SK-N-SH treated with all-trans-retinoic acid at 6 μM for 48 hours (cell line): ENCODE measurements at regions not wholly inside any gene's neighbourhood (a gene's known extent, or its start where the extent isn't known, plus 50 kb on each side); places are given as distances from the start of the nearest gene placed in this dataset.

Experiments used
- ATAC-seq: fragments of 200-7000 bp; cut with Tn5 transposase; 3 replicates; pipeline ENCODE4 v1.9.1; 2020; ENCODE audit warnings: mild to moderate bottlenecking, moderate library complexity
- ARNTL ChIP-seq: fragments of 450-650 bp; formaldehyde crosslinking; IDR thresholded peaks from 2 replicates; pipeline ENCODE4 v1.5.0; 2020; ENCODE audit warnings: low read depth, mild to moderate bottlenecking, moderate library complexity, borderline replicate concordance
- BACH2 ChIP-seq: fragments of 250-450 bp; sonication (Bioruptor Pico); IDR thresholded peaks from 2 replicates; pipeline ENCODE4 v1.9.0; 2021; ENCODE audit warnings: mild to moderate bottlenecking, borderline replicate concordance
- CSDC2 ChIP-seq: fragments of 250-450 bp; sonication (Bioruptor Pico); IDR thresholded peaks from 2 replicates; pipeline ENCODE4 v1.5.0; 2020; ENCODE audit warnings: mild to moderate bottlenecking, moderate library complexity
- ESRRG ChIP-seq: fragments of 250-450 bp; sonication (Bioruptor Pico); IDR thresholded peaks from 2 replicates; pipeline ENCODE4 v1.6.1; 2021; ENCODE audit warnings: mild to moderate bottlenecking
- GLIS3 ChIP-seq: fragments of 250-450 bp; sonication (Bioruptor Pico); IDR thresholded peaks from 2 replicates; pipeline ENCODE4 v1.5.0; 2020; ENCODE audit warnings: mild to moderate bottlenecking, moderate library complexity
- ISL1 ChIP-seq: fragments of 250-450 bp; sonication (Bioruptor Pico); IDR thresholded peaks from 2 replicates; pipeline ENCODE4 v2.1.2; 2022; ENCODE audit warnings: mild to moderate bottlenecking, moderate library complexity
- OSR1 ChIP-seq: fragments of 250-450 bp; sonication (Bioruptor Pico); IDR thresholded peaks from 2 replicates; pipeline ENCODE4 v1.8.0; 2022; ENCODE audit warnings: moderate library complexity, mild to moderate bottlenecking, inconsistent platforms
- PPARA ChIP-seq: fragments of 250-450 bp; sonication (Bioruptor Pico); IDR thresholded peaks from 2 replicates; pipeline ENCODE4 v1.5.0; 2020; ENCODE audit warnings: mild to moderate bottlenecking, borderline replicate concordance
- RARB ChIP-seq: fragments of 250-450 bp; sonication (Bioruptor Pico); IDR thresholded peaks from 2 replicates; pipeline ENCODE4 v1.8.0; 2021; ENCODE audit warnings: mild to moderate bottlenecking, moderate library complexity
- SNAI2 ChIP-seq: fragments of 250-450 bp; sonication (Bioruptor Pico); IDR thresholded peaks from 2 replicates; pipeline ENCODE4 v1.5.0; 2020; ENCODE audit warnings: mild to moderate bottlenecking, moderate library complexity
- TCF4 ChIP-seq: fragments of 250-450 bp; sonication (Bioruptor Pico); IDR thresholded peaks from 2 replicates; pipeline ENCODE4 v1.8.0; 2021; ENCODE audit warnings: mild to moderate bottlenecking, moderate library complexity, borderline replicate concordance
- TOX ChIP-seq: fragments of 250-450 bp; sonication (Bioruptor Pico); IDR thresholded peaks from 2 replicates; pipeline ENCODE4 v1.8.0; 2021; ENCODE audit warnings: mild to moderate bottlenecking, moderate library complexity, borderline replicate concordance
- ZC3H10 ChIP-seq: fragments of 250-450 bp; sonication (Bioruptor Pico); IDR thresholded peaks from 2 replicates; pipeline ENCODE4 v1.5.1; 2021; ENCODE audit warnings: mild to moderate bottlenecking, moderate library complexity
- ZFP3 ChIP-seq: fragments of 250-450 bp; sonication (Bioruptor Pico); IDR thresholded peaks from 2 replicates; pipeline ENCODE4 v1.5.0; 2020; ENCODE audit warnings: mild to moderate bottlenecking, moderate library complexity
- ZFP30 ChIP-seq: fragments of 450-650 bp; formaldehyde crosslinking; IDR thresholded peaks from 2 replicates; pipeline ENCODE4 v1.5.0; 2022; ENCODE audit warnings: mild to moderate bottlenecking, moderate library complexity
- ZNF565 ChIP-seq: fragments of 450-650 bp; formaldehyde crosslinking; conservative IDR thresholded peaks from 2 replicates; pipeline ENCODE4 v1.5.0; 2020; ENCODE audit warnings: low read depth, mild to moderate bottlenecking, moderate library complexity
- ZNF70 ChIP-seq: fragments of 450-650 bp; formaldehyde crosslinking; IDR thresholded peaks from 2 replicates; pipeline ENCODE4 v1.5.0; 2020; ENCODE audit warnings: mild to moderate bottlenecking, moderate library complexity
- ZNF8 ChIP-seq: fragments of 450-650 bp; formaldehyde crosslinking; IDR thresholded peaks from 2 replicates; pipeline ENCODE4 v1.5.0; 2020; ENCODE audit warnings: mild to moderate bottlenecking, moderate library complexity
- TF ChIP-seq, protein P1 (sequence below): fragments of 250-450 bp; sonication (Bioruptor Pico); IDR thresholded peaks from 2 replicates; pipeline ENCODE4 v1.8.0; 2021; ENCODE audit warnings: low read depth, mild to moderate bottlenecking, moderate library complexity, borderline replicate concordance
- TF ChIP-seq, protein P2 (sequence below): fragments of 250-450 bp; sonication (Bioruptor Pico); IDR thresholded peaks from 2 replicates; pipeline ENCODE4 v1.5.1; 2020; ENCODE audit warnings: low read depth, mild to moderate bottlenecking, moderate library complexity
- TF ChIP-seq, protein P3 (sequence below): fragments of 250-450 bp; sonication (Bioruptor Pico); IDR thresholded peaks from 2 replicates; pipeline ENCODE4 v1.5.0; 2020; ENCODE audit warnings: mild to moderate bottlenecking, moderate library complexity
- TF ChIP-seq, protein P4 (sequence below): fragments of 250-450 bp; sonication (Bioruptor Pico); IDR thresholded peaks from 2 replicates; pipeline ENCODE4 v1.8.0; 2020; ENCODE audit warnings: mild to moderate bottlenecking, moderate library complexity, borderline replicate concordance
- TF ChIP-seq, protein P5 (sequence below): fragments of 250-450 bp; sonication (Bioruptor Pico); IDR thresholded peaks from 2 replicates; pipeline ENCODE4 v1.5.1; 2021; ENCODE audit warnings: mild to moderate bottlenecking, moderate library complexity

DNA sequence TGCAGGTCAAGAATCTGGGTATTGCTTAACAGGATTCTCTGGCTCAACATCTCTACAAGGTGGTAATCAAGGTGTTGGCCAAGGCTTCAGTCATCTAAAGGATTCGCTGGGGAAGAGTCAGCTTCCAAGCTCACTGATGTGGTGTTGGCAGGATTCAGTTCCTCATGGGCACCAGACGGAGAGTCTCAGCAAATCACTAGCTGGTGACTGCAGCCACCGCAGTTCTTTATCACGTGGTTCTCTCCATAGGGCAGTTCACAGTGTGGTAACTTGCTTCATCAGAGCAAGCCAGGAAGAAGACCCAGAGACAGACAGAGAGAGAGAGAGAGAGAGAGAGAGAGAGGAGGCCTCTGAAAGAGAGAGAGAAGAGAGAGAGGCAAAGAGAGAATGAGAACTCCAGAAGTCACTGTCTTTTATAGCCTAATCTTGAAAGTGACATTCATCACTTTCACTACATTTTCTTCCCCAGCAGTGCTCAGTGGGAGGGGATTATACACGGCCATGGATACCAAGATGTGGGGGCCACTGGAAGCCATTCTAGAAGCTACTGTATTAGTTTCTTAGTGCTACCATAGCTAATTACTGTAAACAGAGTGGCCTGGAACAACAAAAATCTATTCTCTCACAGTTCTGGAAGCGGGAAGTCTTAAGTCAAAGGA is 109.2 kb upstream of the SMIM23 start:
- TF ChIP-seq GLIS3 (CRISPR knock-in tag) (no peak), OSR1 (no peak), ISL1 (CRISPR knock-in tag) (no peak), ZC3H10 (CRISPR knock-in tag) (no peak), SNAI2 (CRISPR knock-in tag) (no peak), PPARA (CRISPR knock-in tag) (no peak), TOX (CRISPR knock-in tag) (no peak), ZFP30 (CRISPR knock-in tag) (no peak), CSDC2 (CRISPR knock-in tag) (no peak), ZNF8 (CRISPR knock-in tag) (no peak), ARNTL (no peak), ZNF565 (CRISPR knock-in tag) (no peak), ESRRG (no peak), ZNF70 (CRISPR knock-in tag) (no peak), RARB (CRISPR knock-in tag) (no peak)
- TF ChIP-seq, protein P1, sequence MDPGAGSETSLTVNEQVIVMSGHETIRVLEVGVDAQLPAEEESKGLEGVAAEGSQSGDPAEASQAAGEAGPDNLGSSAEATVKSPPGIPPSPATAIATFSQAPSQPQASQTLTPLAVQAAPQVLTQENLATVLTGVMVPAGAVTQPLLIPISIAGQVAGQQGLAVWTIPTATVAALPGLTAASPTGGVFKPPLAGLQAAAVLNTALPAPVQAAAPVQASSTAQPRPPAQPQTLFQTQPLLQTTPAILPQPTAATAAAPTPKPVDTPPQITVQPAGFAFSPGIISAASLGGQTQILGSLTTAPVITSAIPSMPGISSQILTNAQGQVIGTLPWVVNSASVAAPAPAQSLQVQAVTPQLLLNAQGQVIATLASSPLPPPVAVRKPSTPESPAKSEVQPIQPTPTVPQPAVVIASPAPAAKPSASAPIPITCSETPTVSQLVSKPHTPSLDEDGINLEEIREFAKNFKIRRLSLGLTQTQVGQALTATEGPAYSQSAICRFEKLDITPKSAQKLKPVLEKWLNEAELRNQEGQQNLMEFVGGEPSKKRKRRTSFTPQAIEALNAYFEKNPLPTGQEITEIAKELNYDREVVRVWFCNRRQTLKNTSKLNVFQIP (CRISPR knock-in tag), result no peak
- TF ChIP-seq, protein P2, sequence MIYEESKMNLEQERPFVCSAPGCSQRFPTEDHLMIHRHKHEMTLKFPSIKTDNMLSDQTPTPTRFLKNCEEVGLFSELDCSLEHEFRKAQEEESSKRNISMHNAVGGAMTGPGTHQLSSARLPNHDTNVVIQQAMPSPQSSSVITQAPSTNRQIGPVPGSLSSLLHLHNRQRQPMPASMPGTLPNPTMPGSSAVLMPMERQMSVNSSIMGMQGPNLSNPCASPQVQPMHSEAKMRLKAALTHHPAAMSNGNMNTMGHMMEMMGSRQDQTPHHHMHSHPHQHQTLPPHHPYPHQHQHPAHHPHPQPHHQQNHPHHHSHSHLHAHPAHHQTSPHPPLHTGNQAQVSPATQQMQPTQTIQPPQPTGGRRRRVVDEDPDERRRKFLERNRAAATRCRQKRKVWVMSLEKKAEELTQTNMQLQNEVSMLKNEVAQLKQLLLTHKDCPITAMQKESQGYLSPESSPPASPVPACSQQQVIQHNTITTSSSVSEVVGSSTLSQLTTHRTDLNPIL (CRISPR knock-in tag), result no peak
- TF ChIP-seq, protein P3, sequence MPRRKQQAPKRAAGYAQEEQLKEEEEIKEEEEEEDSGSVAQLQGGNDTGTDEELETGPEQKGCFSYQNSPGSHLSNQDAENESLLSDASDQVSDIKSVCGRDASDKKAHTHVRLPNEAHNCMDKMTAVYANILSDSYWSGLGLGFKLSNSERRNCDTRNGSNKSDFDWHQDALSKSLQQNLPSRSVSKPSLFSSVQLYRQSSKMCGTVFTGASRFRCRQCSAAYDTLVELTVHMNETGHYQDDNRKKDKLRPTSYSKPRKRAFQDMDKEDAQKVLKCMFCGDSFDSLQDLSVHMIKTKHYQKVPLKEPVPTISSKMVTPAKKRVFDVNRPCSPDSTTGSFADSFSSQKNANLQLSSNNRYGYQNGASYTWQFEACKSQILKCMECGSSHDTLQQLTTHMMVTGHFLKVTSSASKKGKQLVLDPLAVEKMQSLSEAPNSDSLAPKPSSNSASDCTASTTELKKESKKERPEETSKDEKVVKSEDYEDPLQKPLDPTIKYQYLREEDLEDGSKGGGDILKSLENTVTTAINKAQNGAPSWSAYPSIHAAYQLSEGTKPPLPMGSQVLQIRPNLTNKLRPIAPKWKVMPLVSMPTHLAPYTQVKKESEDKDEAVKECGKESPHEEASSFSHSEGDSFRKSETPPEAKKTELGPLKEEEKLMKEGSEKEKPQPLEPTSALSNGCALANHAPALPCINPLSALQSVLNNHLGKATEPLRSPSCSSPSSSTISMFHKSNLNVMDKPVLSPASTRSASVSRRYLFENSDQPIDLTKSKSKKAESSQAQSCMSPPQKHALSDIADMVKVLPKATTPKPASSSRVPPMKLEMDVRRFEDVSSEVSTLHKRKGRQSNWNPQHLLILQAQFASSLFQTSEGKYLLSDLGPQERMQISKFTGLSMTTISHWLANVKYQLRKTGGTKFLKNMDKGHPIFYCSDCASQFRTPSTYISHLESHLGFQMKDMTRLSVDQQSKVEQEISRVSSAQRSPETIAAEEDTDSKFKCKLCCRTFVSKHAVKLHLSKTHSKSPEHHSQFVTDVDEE (CRISPR knock-in tag), result no peak
- TF ChIP-seq, protein P4, sequence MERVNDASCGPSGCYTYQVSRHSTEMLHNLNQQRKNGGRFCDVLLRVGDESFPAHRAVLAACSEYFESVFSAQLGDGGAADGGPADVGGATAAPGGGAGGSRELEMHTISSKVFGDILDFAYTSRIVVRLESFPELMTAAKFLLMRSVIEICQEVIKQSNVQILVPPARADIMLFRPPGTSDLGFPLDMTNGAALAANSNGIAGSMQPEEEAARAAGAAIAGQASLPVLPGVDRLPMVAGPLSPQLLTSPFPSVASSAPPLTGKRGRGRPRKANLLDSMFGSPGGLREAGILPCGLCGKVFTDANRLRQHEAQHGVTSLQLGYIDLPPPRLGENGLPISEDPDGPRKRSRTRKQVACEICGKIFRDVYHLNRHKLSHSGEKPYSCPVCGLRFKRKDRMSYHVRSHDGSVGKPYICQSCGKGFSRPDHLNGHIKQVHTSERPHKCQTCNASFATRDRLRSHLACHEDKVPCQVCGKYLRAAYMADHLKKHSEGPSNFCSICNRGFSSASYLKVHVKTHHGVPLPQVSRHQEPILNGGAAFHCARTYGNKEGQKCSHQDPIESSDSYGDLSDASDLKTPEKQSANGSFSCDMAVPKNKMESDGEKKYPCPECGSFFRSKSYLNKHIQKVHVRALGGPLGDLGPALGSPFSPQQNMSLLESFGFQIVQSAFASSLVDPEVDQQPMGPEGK (CRISPR knock-in tag), result no peak
- TF ChIP-seq, protein P5, sequence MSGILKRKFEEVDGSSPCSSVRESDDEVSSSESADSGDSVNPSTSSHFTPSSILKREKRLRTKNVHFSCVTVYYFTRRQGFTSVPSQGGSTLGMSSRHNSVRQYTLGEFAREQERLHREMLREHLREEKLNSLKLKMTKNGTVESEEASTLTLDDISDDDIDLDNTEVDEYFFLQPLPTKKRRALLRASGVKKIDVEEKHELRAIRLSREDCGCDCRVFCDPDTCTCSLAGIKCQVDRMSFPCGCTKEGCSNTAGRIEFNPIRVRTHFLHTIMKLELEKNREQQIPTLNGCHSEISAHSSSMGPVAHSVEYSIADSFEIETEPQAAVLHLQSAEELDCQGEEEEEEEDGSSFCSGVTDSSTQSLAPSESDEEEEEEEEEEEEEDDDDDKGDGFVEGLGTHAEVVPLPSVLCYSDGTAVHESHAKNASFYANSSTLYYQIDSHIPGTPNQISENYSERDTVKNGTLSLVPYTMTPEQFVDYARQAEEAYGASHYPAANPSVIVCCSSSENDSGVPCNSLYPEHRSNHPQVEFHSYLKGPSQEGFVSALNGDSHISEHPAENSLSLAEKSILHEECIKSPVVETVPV (CRISPR knock-in tag), result no peak
- no peak for ATAC-seq

DNA sequence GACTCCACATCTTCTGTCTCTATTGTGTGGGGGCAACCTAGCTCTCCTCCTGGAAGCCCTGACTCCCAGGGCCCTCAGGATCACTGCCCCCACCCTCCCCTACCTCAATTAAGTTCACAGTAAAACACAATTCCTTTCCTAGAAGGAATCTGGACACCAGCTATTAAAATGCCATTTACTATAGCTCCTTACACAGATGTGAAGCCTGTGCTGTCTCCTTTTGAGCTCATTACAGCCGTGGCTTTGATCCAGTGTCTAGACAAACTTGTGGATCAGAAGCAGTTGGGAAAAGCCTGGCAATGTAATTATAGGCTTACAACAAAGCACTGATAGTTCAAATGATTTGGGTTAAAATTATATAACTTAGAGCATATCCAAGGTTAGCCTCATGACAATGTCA is 107.0 kb upstream of the SMIM23 start:
- TF ChIP-seq OSR1, result no peak
- TF ChIP-seq TCF4 (CRISPR knock-in tag), result no peak
- no peak for TF ChIP-seq ZNF8 (CRISPR knock-in tag)
- TF ChIP-seq, protein P5 (CRISPR knock-in tag), result no peak
- no peak for TF ChIP-seq PPARA (CRISPR knock-in tag)
- TF ChIP-seq RARB (CRISPR knock-in tag), result no peak
- no peak for TF ChIP-seq CSDC2 (CRISPR knock-in tag)
- TF ChIP-seq ESRRG, result no peak
- TF ChIP-seq, protein P4 (CRISPR knock-in tag), result no peak
- TF ChIP-seq ZFP3 (CRISPR knock-in tag), result no peak
- TF ChIP-seq BACH2 (CRISPR knock-in tag), result no peak
- TF ChIP-seq, all 23 proteins: peak for 0
- no peak for ATAC-seq
